Adipocyte (in vitro differentiated cells): ENCODE measurements at regions not wholly inside any gene's neighbourhood (a gene's known extent, or its start where the extent isn't known, plus 50 kb on each side); places are given as distances from the start of the nearest gene placed in this dataset.
"Not testable (repeated sequence)": the region's sequence is repeated elsewhere in the genome, so short reads cannot be mapped to it uniquely, and the experiment has no call there.

Source experiments
- DNase-seq: peaks from one replicate; pipeline ENCODE4 v3.0.0-alpha.2; 2015; ENCODE audit warnings: low read depth
- H3K27me3 ChIP-seq: replicated peaks from 2 replicates; pipeline ENCODE4 v1.7.0; 2013; ENCODE audit warnings: mild to moderate bottlenecking, low read length, moderate library complexity; ENCODE audit not compliant: control insufficient read depth, insufficient read depth
- H3K36me3 ChIP-seq: 2 replicates; pipeline ENCODE4 v1.7.0; 2013; ENCODE audit warnings: low read length, mild to moderate bottlenecking, moderate library complexity; ENCODE audit not compliant: control insufficient read depth, insufficient read depth, severe bottlenecking
- H3K4me1 ChIP-seq: 2 replicates; pipeline ENCODE4 v1.7.0; 2013; ENCODE audit warnings: mild to moderate bottlenecking, low read length, moderate library complexity; ENCODE audit not compliant: control insufficient read depth, insufficient read depth
- H3K4me3 ChIP-seq: 2 replicates; pipeline ENCODE4 v1.7.0; 2013; ENCODE audit warnings: mild to moderate bottlenecking, low read length, moderate library complexity
- H3K9ac ChIP-seq: 2 replicates; pipeline ENCODE4 v1.7.0; 2013; ENCODE audit warnings: mild to moderate bottlenecking, low read length, moderate library complexity
- H3K9me3 ChIP-seq: 2 replicates; pipeline ENCODE4 v1.7.0; 2013; ENCODE audit warnings: mild to moderate bottlenecking, low read length, moderate library complexity; ENCODE audit not compliant: control insufficient read depth

GRCh38 chr6:1472643-1473042 lies 83.3 kb downstream of the FOXF2 start:
- H3K27me3 ChIP-seq: no peaks in the 10 kb centered on the region
- DNase-seq: no peak
- peaks cover 4% of the 10 kb centered on the region for H3K4me1 ChIP-seq
- no peaks in the 10 kb centered on the region for H3K36me3 ChIP-seq
- H3K9ac ChIP-seq: no peak overlapping the region
- H3K4me3 ChIP-seq: no peak overlapping the region
- no peaks in the 10 kb centered on the region for H3K9me3 ChIP-seq

DNA sequence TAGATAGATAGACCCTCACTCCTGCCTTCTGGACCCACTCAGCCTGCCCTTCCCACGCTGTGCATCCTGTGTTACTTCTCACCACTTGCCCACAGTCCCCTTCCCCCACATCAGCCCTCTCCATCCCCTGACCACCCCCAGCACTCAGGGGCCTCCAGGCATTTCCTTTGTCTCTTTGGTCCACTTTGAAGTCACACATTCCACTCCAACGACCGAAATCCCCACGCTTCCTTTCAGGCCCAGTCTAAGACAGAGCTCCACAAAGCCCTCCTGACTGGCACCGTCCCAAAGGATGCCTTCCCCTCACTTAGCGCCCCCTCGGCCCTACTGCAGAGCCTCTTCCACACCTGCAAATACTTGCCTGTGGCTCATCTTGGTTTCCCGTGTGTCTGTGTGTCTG lies 83.8 kb downstream of the FOXF2 start:
- H3K4me1 ChIP-seq: peaks cover 6% of the 10 kb centered on the region
- DNase-seq: no peak
- no peaks in the 10 kb centered on the region for H3K9me3 ChIP-seq
- no peak overlapping the region for H3K4me3 ChIP-seq
- H3K27me3 ChIP-seq: no peaks in the 10 kb centered on the region
- H3K36me3 ChIP-seq: no peaks in the 10 kb centered on the region
- no peak overlapping the region for H3K9ac ChIP-seq

- Histone ChIP-seq H3K36me3 (no peaks in the 10 kb centered on the region), H3K4me1 (peaks cover 10% of the 10 kb centered on the region), H3K27me3 (no peaks in the 10 kb centered on the region), H3K4me3 (no peak overlapping the region), H3K9ac (no peak overlapping the region), H3K9me3 (no peaks in the 10 kb centered on the region)
- peak; percentile 51 for DNase-seq
Measured at GRCh38 chr6:1473598-1473997, 84.2 kb downstream of the FOXF2 start.

GRCh38 chr6:1474205-1474604 lies 84.8 kb downstream of the FOXF2 start:
- Histone ChIP-seq H3K4me1 (peaks cover 16% of the 10 kb centered on the region), H3K9me3 (no peaks in the 10 kb centered on the region), H3K27me3 (no peaks in the 10 kb centered on the region), H3K9ac (no peak overlapping the region), H3K36me3 (no peaks in the 10 kb centered on the region), H3K4me3 (no peak overlapping the region)
- DNase-seq: no peak

GRCh38 chr6:1475174-1475573 lies 85.8 kb downstream of the FOXF2 start:
- Histone ChIP-seq H3K9me3 (no peaks in the 10 kb centered on the region), H3K4me1 (peaks cover 26% of the 10 kb centered on the region), H3K4me3 (no peak overlapping the region), H3K36me3 (no peaks in the 10 kb centered on the region), H3K27me3 (no peaks in the 10 kb centered on the region), H3K9ac (no peak overlapping the region)
- peak; percentile 45 for DNase-seq

- peak; percentile 97 for DNase-seq
- no peak overlapping the region for H3K4me3 ChIP-seq
- no peaks in the 10 kb centered on the region for H3K36me3 ChIP-seq
- no peaks in the 10 kb centered on the region for H3K27me3 ChIP-seq
- H3K9me3 ChIP-seq: no peaks in the 10 kb centered on the region
- peaks cover 49% of the 10 kb centered on the region for H3K4me1 ChIP-seq
- H3K9ac ChIP-seq: no peak overlapping the region
Measured at GRCh38 chr6:1477432-1478090, 88.2 kb downstream of the FOXF2 start.

GRCh38 chr6:1478163-1478826 lies 88.9 kb downstream of the FOXF2 start:
- H3K27me3 ChIP-seq, DNase-seq, H3K36me3 ChIP-seq, H3K9ac ChIP-seq, H3K9me3 ChIP-seq, H3K4me3 ChIP-seq: not testable (repeated sequence)
- peaks cover 52% of the 10 kb centered on the region for H3K4me1 ChIP-seq

GRCh38 chr6:1479095-1479494 lies 89.7 kb downstream of the FOXF2 start:
- peak; percentile 92 for DNase-seq

GRCh38 chr6:1479601-1480221 lies 90.3 kb downstream of the FOXF2 start:
- peaks cover 52% of the 10 kb centered on the region for H3K4me1 ChIP-seq
- H3K36me3 ChIP-seq: no peaks in the 10 kb centered on the region
- no peak for DNase-seq
- H3K9ac ChIP-seq: peak overlapping the region; percentile 67
- H3K27me3 ChIP-seq: no peaks in the 10 kb centered on the region
- H3K4me3 ChIP-seq: peak overlapping the region; percentile 21
- no peaks in the 10 kb centered on the region for H3K9me3 ChIP-seq

More at GRCh38 chr6:1479095-1479494, 89.7 kb downstream of the FOXF2 start:
- Histone ChIP-seq H3K9me3 (no peaks in the 10 kb centered on the region), H3K27me3 (no peaks in the 10 kb centered on the region), H3K4me1 (peaks cover 52% of the 10 kb centered on the region), H3K9ac (peak overlapping the region; percentile 67), H3K36me3 (no peaks in the 10 kb centered on the region), H3K4me3 (no peak overlapping the region)

- H3K9ac ChIP-seq: peak overlapping the region; percentile 76
- DNase-seq: peak; percentile 92
- no peak overlapping the region for H3K4me3 ChIP-seq
- H3K9me3 ChIP-seq: no peaks in the 10 kb centered on the region
- no peaks in the 10 kb centered on the region for H3K36me3 ChIP-seq
- H3K27me3 ChIP-seq: no peaks in the 10 kb centered on the region
- H3K4me1 ChIP-seq: peaks cover 66% of the 10 kb centered on the region
Measured at GRCh38 chr6:1481286-1481685, 91.9 kb downstream of the FOXF2 start.

DNA sequence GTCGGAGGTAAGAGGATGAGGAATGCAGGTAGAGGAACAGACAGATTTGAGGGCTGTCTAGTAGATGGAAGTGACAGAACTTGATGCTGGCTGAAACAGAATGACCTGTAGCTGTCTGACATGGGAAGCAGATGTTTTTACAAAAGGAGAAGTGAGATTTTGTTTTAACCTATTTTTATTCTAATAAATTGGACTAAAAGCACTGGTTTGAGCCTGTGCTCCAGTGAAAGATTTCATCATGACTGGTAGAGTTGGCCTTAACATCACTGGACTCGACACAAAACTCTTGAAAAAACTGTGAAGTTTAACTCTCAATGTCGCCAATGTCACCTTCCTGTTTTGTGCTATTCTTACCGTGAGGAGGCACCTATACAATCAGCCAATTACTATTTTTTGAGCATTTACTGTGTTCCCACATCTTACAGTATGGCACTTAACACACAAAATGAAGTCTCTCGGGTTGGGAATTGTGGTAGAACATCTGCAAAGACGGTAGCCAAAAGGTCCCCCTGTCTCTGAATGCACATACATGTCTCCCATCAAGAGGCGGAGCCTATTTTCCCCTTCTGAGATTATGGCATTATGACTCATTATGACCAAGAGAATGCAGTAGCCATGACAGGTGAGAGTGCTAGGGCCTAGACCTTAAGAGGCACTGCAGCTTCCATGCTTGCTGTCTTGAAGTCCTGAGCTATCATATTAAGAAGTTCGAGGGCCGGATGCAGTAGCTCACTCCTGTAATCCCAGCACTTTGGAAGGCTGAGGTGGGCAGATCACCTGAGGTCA lies 93.2 kb downstream of the FOXF2 start:
- Histone ChIP-seq H3K9ac (no peak overlapping the region), H3K4me1 (peaks cover 68% of the 10 kb centered on the region), H3K36me3 (no peaks in the 10 kb centered on the region), H3K27me3 (no peaks in the 10 kb centered on the region), H3K9me3 (no peaks in the 10 kb centered on the region), H3K4me3 (no peak overlapping the region)
- DNase-seq: no peak
